ENCODE measurements at regions not wholly inside any gene's neighbourhood (a gene's known extent, or its start where the extent isn't known, plus 50 kb on each side); places are given as distances from the start of the nearest gene placed in this dataset.

DNA sequence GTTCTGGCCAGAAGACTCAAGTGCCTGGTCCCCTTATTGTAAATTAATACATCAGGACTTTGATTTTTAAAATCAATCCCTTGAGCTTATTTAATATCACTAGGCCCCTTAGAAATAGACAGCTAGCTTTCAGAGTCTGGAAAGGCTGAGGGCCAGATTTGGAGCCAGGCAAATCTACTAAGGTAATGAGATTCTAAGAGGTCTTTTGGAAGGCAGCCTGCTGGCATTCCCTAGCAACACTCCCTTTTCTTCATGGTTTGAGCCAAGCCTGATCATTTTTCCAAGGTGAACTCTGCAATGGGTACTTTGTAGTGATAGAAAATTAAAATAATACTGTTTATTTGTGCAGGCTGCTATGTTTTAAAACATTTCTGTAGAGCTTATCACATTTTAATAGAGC lies 378.5 kb downstream of the FAT4 start:
- Histone ChIP-seq H3K27ac (ENCODE audit: low read depth, low read length) (no peak overlapping the region), H3K9me2 (replicated peaks; ENCODE audit: control insufficient read depth, low read length) (no peaks in the 10 kb centered on the region), H3K79me2 (ENCODE audit: control insufficient read depth, low read length) (no peaks in the 10 kb centered on the region), H3K36me3 (ENCODE audit: control insufficient read depth, low read length) (no peaks in the 10 kb centered on the region), H3K9me3 (ENCODE audit: control insufficient read depth, insufficient read depth, low read length) (no peaks in the 10 kb centered on the region), H3K4me1 (ENCODE audit: control insufficient read depth, low read length) (no peaks in the 10 kb centered on the region), H3K4me3 (ENCODE audit: low read length) (no peak overlapping the region), H4K20me1 (ENCODE audit: control insufficient read depth, insufficient read depth, low read depth, low read length) (no peaks in the 10 kb centered on the region), H3K4me2 (ENCODE audit: low read length) (no peak overlapping the region), H3F3A (ENCODE audit: control insufficient read depth, insufficient read depth) (no peaks in the 10 kb centered on the region), H3K27me3 (ENCODE audit: control insufficient read depth, low read length) (no peaks in the 10 kb centered on the region)
- TF ChIP-seq, protein P1, sequence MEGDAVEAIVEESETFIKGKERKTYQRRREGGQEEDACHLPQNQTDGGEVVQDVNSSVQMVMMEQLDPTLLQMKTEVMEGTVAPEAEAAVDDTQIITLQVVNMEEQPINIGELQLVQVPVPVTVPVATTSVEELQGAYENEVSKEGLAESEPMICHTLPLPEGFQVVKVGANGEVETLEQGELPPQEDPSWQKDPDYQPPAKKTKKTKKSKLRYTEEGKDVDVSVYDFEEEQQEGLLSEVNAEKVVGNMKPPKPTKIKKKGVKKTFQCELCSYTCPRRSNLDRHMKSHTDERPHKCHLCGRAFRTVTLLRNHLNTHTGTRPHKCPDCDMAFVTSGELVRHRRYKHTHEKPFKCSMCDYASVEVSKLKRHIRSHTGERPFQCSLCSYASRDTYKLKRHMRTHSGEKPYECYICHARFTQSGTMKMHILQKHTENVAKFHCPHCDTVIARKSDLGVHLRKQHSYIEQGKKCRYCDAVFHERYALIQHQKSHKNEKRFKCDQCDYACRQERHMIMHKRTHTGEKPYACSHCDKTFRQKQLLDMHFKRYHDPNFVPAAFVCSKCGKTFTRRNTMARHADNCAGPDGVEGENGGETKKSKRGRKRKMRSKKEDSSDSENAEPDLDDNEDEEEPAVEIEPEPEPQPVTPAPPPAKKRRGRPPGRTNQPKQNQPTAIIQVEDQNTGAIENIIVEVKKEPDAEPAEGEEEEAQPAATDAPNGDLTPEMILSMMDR (IDR thresholded peaks at IDR 0.05; ENCODE audit: low read depth, low read length, poor library complexity, severe bottlenecking): no peak
- no peak for TF ChIP-seq EZH2phosphoT487 (IDR thresholded peaks at IDR 0.05; ENCODE audit: borderline replicate concordance, low read length)

DNA sequence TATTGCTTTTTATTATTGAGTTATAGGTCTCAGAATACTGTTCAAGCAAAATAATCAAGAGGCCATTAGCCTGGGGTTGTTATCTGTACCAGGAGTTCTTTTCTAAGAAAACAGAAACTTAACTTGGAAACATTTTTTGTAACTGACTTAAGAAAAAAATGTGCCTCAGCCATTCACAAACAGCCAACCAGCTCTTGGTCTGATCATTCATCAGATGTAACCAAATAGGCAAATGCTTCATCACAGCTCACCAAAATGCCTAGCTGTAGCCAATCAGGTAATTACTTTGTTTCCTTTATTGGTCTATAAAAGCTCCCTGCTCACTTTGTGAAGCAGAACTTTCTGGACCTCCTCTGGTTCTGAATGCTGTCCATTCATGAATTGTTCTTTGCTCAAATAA lies 387.7 kb downstream of the FAT4 start:
- Histone ChIP-seq H3K27ac (ENCODE audit: low read depth, low read length) (no peak overlapping the region), H3K9me3 (ENCODE audit: control insufficient read depth, insufficient read depth, low read length) (no peaks in the 10 kb centered on the region), H4K20me1 (ENCODE audit: control insufficient read depth, insufficient read depth, low read depth, low read length) (no peaks in the 10 kb centered on the region), H3K4me1 (ENCODE audit: control insufficient read depth, low read length) (no peaks in the 10 kb centered on the region), H3K9me2 (replicated peaks; ENCODE audit: control insufficient read depth, low read length) (no peaks in the 10 kb centered on the region), H3K79me2 (ENCODE audit: control insufficient read depth, low read length) (no peaks in the 10 kb centered on the region), H3K4me2 (ENCODE audit: low read length) (no peak overlapping the region), H3K4me3 (ENCODE audit: low read length) (no peak overlapping the region), H3K27me3 (ENCODE audit: control insufficient read depth, low read length) (no peaks in the 10 kb centered on the region), H3K36me3 (ENCODE audit: control insufficient read depth, low read length) (no peaks in the 10 kb centered on the region), H3F3A (ENCODE audit: control insufficient read depth, insufficient read depth) (no peaks in the 10 kb centered on the region)
- no peak for TF ChIP-seq EZH2phosphoT487 (IDR thresholded peaks at IDR 0.05; ENCODE audit: borderline replicate concordance, low read length)
- TF ChIP-seq, protein P1 (IDR thresholded peaks at IDR 0.05; ENCODE audit: low read depth, low read length, poor library complexity, severe bottlenecking): no peak

DNA sequence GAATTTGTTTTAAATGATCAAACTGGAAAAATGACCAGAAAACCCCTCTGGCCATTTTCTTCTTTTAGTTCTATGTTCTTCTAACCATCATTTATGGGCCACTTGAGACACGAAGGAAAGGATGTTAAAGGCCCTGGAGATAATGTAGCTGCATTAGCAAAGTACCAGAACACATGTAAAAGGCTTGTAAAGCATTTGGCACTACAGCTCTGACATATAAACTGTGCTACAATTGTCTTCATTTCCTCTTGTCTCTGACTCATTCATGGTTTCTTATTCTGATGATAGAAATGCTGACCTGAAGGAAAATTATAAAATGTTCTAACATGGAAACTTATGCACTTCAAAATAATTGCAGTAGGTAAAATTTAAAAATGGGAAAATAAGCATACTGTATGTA lies 388.7 kb downstream of the FAT4 start:
- Histone ChIP-seq H3K9me2 (replicated peaks; ENCODE audit: control insufficient read depth, low read length) (no peaks in the 10 kb centered on the region), H3K27ac (ENCODE audit: low read depth, low read length) (no peak overlapping the region), H3K4me2 (ENCODE audit: low read length) (no peak overlapping the region), H3F3A (ENCODE audit: control insufficient read depth, insufficient read depth) (no peaks in the 10 kb centered on the region), H3K36me3 (ENCODE audit: control insufficient read depth, low read length) (no peaks in the 10 kb centered on the region), H3K4me3 (ENCODE audit: low read length) (no peak overlapping the region), H4K20me1 (ENCODE audit: control insufficient read depth, insufficient read depth, low read depth, low read length) (no peaks in the 10 kb centered on the region), H3K4me1 (ENCODE audit: control insufficient read depth, low read length) (no peaks in the 10 kb centered on the region), H3K27me3 (ENCODE audit: control insufficient read depth, low read length) (no peaks in the 10 kb centered on the region), H3K9me3 (ENCODE audit: control insufficient read depth, insufficient read depth, low read length) (no peaks in the 10 kb centered on the region), H3K79me2 (ENCODE audit: control insufficient read depth, low read length) (no peaks in the 10 kb centered on the region)
- no peak for TF ChIP-seq EZH2phosphoT487 (IDR thresholded peaks at IDR 0.05; ENCODE audit: borderline replicate concordance, low read length)
- TF ChIP-seq, protein P1 (IDR thresholded peaks at IDR 0.05; ENCODE audit: low read depth, low read length, poor library complexity, severe bottlenecking): no peak

DNA sequence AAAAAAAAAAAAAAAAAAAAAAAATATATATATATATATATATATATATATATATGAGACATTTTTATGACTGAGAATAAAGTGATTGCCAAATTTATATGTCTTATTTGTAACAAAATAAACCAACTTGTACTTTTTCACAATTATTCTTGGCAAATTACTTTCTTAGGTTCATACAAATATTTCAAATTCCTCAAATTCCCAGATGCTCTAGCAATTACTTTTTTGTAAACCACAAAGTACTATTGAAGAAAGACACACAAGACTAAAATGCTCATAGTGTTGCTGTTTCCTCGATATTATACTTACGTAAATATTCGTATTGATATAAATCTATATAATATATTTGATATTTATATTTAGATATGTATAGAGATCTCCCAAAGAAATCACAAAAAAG lies 390.0 kb downstream of the FAT4 start:
- no peaks in the 10 kb centered on the region for H3K4me1 ChIP-seq (ENCODE audit: control insufficient read depth, low read length)
- no peaks in the 10 kb centered on the region for H3K9me2 ChIP-seq (replicated peaks; ENCODE audit: control insufficient read depth, low read length)
- no peaks in the 10 kb centered on the region for H3K9me3 ChIP-seq (ENCODE audit: control insufficient read depth, insufficient read depth, low read length)
- H3K4me3 ChIP-seq (ENCODE audit: low read length): no peak overlapping the region
- H3F3A ChIP-seq (ENCODE audit: control insufficient read depth, insufficient read depth): no peaks in the 10 kb centered on the region
- H3K36me3 ChIP-seq (ENCODE audit: control insufficient read depth, low read length): no peaks in the 10 kb centered on the region
- no peak overlapping the region for H3K4me2 ChIP-seq (ENCODE audit: low read length)
- no peaks in the 10 kb centered on the region for H4K20me1 ChIP-seq (ENCODE audit: control insufficient read depth, insufficient read depth, low read depth, low read length)
- no peaks in the 10 kb centered on the region for H3K79me2 ChIP-seq (ENCODE audit: control insufficient read depth, low read length)
- TF ChIP-seq, protein P1 (IDR thresholded peaks at IDR 0.05; ENCODE audit: low read depth, low read length, poor library complexity, severe bottlenecking): no peak
- no peak for TF ChIP-seq EZH2phosphoT487 (IDR thresholded peaks at IDR 0.05; ENCODE audit: borderline replicate concordance, low read length)
- H3K27ac ChIP-seq (ENCODE audit: low read depth, low read length): no peak overlapping the region
- H3K27me3 ChIP-seq (ENCODE audit: control insufficient read depth, low read length): no peaks in the 10 kb centered on the region
